NCI-H187 treated with DMSO at 0.1 percent for 48 hours (cell line): ENCODE measurements at regions not wholly inside any gene's neighbourhood (a gene's known extent, or its start where the extent isn't known, plus 50 kb on each side); places are given as distances from the start of the nearest gene placed in this dataset.
"Not testable (repeated sequence)": the region's sequence is repeated elsewhere in the genome, so short reads cannot be mapped to it uniquely, and the experiment has no call there.

Experiments used
- DNase-seq: peaks from one replicate; lab custom pipeline; 2025; lab: John Stamatoyannopoulos, UW

DNA sequence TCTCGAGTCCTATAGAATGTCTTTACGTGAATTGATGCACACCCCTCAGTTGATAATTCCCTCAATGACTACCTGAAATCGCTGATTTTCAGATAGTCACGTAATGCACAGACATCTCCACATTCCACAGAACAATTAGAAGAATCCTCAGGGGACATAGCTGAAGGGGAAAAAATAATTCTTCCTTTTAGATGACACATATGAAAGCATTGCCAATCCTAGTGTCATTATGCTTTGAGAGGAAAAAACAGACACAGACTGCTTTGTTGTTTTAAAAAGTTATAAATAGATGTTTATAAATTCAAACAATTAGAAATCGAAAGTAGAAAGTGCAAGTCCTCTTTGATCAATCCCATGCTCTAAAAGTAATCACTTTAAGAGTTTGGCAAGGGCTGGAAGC is 100.6 kb upstream of the FN1 start:
- no peak for DNase-seq

DNA sequence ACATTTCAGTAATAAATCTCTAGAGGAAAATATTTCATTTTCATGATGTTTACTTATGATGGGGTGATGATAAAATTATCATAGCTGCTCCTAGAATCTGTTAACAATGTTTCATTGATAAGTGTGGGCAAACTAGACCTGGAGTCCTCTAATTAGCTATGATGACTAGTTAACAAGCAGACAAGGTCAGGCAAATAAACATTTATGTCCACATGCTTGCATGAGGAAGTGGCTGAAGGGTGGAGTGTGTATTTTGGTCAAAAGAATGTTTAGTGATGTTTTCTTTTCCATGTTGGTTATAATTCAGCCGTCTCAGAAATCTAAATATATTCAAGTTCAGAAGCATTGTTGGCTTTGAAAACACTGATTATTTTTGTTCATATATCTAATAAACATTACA is 99.9 kb upstream of the FN1 start:
- no peak for DNase-seq

DNA sequence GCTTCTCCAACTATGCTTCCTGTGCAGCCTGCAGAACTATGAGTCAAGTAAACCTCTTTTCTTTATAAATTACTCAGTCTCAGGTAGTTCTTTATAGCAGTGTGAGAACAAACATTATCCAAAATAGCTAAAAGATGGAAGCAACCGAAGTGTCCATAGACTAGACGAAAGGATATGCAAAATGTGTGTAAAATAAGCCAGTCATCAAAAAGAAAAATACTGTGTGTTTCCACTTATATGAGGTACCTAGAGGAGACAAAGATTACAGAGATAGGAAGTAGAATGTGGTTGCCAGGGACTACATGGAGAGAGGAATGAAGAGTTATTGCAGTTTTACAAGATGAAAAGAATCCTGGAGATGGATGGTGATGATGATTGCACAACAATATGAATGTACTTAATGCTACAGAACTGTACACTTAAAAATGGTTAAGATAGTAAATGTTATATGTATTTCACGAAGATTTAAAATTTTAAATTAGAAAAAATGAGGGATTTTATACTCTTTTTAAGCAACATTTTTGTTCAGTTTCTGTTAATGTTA is 99.3 kb upstream of the FN1 start:
- DNase-seq: no peak

DNA sequence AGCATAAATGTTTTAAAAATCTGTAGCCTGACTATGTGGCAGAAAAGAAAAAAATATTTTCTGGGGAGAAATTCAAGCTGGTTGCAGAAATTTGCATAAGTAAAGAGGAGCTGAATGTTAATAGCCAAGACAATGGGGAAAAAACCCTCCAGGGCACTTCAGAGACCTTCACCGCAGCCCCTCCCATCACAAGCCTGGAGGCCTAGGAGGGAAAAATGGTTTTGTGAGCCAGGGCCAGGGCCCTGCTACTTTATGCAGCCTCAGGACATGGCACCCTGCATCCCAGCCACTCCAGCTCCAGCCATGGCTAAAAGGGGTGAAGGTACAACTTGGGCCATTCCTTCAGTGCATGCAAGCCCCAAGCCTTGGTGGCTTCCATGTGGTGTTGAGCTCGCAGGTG is 97.8 kb upstream of the FN1 start:
- DNase-seq: not testable (repeated sequence)

DNA sequence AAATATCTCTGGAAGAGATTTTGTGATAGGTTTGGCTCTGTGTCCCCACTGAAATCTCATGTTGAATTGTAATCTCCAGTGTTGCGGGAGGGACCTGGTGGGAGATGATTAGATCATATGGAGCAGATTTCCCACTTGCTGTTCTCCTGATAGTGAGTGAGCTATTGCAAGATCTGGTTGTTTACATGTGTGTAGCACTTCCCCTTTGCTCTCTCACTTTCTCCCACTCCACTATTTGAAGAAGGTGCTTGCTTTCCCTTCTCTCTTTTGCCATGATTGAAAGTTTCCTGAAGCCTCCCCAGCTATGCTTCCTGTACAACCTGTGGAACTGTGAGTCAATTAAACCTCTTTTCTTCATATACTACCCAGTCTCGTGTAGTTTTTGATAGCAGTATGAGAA is 97.0 kb upstream of the FN1 start:
- DNase-seq: no peak

DNA sequence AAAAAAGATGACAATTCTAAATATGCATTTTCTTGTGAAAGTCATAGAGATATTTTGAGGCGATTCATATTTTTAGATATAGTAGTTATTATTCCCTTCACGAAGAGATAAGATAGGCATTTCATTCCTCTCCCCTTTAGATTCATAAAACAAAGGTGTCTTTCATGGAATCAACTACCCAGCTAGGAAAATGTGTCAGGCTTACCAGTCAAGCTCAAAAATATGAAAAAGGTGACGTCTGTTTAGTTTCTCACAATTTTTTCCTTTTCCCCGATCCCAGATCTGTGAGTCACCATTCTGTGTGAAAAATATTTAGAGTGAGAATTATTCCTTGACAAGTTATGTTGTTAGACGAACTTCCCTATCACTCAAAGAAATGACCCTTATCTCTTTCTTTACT is 95.4 kb upstream of the FN1 start:
- DNase-seq: no peak

DNA sequence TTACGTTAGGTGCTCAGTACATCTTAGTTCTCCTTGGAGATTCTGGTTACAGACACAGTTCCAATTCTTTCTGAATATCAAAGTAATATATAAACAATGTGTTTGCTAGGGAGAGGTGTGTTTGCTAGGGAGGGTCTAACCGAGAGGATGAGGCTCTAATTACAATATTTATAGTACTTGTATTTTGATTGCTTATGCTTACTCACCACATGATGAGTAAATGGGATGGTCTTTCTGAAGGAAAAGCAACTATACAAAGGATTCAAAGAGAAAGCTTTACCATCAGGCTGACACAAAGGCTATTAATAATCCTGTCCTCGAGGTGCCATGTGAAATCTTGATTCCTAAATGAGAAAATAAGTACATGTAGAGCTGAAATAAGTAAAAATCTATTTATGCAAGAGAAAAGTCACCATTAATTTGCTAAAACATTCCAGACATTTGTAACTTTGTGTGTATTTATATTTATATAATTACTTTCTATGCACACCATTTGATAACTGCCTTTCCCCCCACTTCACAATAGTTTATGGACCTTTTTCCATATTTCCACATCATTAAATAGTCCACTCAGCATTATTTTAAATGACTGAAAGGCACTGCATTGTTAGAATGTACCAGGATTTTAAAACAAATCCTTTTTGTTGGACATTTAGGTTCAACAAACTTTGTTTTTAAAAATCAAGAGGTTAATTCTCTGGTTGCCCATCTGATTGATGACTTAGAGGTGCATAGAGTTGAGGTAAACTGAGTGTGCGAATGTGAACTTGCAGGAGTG is 94.5 kb upstream of the FN1 start:
- DNase-seq: no peak

DNA sequence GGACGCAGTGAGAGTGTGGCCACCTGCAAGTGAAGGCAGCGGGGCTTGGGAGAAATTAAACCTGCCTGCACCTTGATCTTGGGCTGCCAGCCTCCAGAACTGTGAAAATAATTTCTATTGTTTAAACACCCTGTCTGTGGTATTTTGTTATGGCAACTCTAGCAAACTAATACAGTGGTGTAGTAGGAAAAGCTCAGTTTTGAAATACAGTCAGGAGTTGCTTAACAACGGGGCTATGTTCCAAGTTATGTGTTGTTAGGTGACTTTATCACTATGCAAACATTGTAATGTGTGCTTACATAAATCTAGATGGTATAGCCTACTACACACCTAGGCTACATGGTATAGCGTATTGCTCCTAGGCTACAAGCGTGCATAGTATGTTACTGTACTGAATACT is 93.4 kb upstream of the FN1 start:
- no peak for DNase-seq

DNA sequence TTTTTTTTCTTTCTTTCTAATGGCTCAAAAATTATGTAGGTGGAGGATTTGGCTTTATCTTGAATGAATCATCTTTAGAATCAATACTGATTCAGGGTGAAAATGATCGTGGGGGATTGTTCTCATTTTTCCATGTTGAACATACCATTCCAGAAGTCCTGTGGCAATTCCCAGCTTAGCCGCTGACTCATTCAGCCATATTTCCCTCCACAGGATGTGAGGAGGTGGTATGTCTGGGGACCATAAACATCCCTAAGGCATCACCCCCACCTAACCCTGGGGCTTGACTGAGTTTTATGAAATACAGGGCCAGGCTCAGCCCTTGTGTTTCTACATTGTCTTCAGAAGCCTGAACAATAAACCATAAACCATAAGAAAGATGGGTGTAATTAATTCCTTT is 92.7 kb upstream of the FN1 start:
- no peak for DNase-seq

DNA sequence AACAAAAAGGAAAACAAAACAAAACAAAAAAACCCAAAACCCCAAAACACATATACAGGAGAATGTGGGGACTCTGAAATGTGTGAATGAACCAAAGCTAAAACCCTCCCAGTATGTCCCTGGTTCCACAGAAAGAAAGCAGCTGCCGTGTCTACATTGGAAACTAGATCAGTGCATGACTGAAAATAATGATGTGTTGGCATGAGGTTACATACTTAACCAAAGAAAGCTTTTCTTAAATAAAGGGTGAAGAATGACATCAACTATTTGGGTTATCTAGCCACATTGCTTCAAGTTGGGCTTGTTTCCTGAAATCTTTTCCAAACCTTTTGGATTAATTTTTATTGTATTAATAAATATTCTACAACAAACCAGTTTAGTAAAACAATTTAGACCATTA is 91.9 kb upstream of the FN1 start:
- no peak for DNase-seq

DNA sequence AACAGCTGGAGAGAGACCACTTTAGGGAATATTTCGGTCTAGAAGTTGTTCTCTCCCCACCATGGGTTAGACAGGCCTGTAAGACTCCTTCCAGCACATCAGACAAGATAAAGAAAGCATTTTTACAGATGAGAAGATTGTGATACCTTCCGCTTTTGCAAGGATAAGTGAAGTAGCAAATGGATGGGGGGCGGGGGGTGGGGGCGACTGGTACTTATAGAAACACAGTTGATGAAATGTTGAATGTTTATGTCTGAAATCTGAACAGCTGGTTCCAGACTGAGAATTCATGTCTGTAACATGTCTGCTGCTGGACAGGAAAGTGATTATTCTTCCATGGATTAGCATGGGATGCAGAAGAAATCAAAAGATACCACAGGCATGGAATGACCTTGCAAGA is 90.5 kb upstream of the FN1 start:
- no peak for DNase-seq

DNA sequence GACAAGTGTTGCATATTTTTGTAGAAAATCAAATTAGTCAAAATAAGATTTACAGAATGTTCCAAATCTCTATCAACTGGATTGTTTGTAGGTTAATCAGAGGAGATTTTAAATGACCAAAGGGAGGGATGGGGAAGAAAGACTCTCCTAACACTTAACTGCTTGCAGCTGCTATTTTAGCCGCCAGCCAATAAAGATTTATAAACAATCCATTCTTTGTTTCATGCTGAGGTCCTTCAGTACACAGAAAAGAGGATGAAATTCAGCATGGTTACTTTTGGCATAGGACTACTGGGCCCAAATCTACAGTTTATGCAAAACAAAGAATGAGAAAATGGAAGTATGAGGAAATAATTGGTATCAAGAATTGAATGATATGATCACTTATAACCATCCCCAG is 86.4 kb upstream of the FN1 start:
- peak; percentile 34 for DNase-seq

DNA sequence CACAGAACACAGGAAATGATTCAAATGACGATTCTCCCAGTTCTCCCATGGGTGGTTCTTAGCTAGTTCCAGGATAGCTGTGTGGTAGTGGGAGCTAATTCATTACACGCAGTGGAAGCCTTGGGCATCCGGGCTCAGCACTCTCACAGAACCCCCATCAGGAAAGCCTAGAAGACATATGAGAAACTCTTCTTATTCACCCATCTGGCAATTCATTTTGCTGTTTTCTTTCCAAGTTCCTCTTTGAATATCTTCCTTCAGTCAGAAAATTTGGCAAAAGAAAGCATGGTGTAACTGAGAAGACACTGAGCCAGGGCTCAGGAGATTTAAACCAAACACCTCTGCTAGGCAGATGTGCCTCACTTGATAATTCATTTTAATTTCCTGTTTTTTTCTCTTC is 85.2 kb upstream of the FN1 start:
- DNase-seq: no peak

DNA sequence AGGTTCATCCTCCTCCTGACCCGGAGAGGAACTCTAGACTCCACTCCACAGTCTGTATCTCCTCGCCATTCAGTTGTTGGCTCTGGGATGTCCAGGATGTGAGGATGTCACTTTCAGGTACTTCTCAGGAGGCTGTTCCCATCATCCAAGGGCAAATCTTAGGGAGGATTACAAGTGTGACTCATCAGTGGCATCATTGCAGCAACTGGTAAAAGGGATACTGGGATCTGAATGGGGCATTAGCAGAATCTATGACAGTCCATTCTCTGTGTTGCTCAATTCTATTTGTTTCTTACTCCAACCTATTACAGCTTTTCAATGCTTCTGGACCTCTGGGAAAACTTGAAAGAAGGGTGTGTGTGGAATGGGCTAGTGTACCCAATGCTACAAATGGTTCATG is 81.5 kb upstream of the FN1 start:
- DNase-seq: no peak

DNA sequence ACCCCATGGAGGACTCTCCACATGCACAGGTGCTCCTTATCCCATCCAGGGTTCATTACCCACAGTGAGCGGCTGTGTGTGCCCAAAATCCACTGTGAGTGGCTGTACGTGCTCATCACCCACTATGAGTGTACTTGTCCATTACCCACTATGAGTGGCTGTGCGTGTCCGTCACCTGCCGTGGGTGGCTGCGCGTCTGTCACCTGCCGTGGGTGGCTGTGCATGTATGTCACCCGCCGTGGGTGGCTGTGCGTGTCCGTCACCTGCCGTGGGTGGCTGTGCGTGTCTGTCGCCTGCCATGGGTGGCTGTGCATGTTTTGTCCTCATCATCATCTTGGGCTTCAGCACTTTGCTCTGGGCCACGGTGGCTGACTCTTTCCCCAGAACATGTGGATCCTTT is 78.6 kb upstream of the FN1 start:
- DNase-seq: no peak

DNA sequence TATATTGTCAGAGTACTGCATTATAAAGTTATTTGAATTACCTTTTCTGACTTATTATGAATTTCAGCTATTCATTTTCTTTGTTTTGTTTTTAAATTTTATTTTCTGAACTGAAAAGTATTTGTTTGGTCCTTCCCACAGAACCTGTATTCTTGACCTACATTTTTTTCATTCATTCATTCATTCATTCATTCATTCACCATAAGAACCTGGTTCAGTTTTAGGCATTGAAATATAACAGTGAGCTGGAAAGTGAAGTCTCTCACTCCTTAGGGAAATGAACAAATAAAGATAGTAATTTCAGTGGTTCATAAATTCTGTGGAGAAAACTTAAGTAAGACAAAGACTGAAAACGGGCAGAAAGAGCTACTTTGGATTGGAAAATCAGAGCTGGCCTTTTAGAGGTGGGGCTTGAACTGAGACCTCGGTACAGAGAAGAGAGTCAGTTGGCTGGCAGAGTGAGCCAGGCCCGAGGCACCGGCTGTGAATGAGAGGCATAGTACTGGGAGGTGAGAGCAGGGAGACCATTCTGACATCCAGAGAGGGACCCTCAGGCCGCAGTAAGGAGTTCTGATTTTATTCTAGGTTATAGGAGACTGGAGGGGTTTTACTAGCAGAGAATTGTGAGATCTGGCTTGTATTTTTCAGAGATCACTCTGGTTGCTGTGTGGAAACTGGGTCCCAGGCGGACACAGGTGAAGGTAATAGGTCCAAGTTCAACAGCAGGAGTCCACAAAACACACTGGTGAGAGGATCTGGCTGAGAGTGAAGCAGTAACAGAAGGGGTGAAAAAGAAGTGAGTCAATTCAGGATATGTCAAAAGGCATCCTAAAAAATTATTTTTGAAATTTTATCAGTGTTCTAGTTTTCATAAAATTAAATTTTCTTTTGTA is 75.8 kb upstream of the FN1 start:
- no peak for DNase-seq

DNA sequence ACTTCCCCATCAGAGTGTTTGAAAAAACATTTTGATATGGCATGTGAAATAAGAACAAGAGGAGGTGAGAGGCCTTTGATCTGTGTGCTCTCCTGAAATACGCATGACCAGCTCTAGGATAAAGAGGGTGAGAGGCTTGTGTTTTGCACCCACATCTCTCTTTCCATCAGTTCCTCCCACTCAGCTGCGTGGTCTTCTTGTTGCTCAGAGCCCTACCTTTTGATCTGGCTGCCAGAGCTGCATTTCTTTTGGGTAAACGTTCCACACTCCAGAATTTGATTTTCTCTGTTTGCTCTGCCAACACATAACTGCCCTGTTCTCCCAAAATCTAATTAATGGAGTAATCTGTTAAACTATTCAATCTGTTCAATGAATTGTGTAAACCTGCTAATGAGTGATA is 72.0 kb upstream of the FN1 start:
- DNase-seq: no peak

DNA sequence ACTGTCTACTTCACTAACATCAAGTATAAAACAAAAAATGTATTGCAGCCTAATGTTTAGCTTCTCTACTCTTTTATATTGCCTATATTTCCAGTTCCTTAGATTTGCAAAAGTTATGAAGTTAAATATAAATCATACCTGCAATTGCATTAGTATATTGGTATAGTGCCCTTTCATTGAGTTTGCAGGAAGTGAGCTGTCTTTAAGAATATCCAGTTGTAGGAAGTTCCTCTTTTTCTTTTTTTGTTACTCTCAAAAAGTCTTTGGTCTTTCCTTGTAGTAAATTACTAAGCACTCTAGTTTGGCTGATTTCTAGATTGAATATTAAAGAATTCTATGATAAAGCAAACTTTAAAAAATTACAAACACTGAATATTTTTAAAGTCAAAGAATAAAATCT is 71.3 kb upstream of the FN1 start:
- no peak for DNase-seq

DNA sequence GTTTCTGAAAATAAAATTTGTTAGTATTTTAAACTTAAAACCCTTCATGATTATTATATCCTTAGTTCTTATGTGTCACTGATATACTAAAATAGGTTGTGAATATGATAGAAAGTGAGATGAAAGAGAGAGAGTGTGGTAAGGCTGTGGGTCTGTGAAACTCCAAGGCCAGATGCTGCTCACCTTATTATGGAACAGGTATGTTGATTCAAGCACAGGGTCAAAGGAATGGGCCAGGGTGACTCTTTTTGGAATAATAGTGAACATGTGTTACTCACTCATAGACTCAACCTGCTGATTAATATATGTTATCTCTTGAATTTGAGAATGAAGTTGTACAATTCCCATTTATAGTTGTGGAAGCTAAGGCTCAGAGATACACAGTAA is 70.7 kb upstream of the FN1 start:
- no peak for DNase-seq

DNA sequence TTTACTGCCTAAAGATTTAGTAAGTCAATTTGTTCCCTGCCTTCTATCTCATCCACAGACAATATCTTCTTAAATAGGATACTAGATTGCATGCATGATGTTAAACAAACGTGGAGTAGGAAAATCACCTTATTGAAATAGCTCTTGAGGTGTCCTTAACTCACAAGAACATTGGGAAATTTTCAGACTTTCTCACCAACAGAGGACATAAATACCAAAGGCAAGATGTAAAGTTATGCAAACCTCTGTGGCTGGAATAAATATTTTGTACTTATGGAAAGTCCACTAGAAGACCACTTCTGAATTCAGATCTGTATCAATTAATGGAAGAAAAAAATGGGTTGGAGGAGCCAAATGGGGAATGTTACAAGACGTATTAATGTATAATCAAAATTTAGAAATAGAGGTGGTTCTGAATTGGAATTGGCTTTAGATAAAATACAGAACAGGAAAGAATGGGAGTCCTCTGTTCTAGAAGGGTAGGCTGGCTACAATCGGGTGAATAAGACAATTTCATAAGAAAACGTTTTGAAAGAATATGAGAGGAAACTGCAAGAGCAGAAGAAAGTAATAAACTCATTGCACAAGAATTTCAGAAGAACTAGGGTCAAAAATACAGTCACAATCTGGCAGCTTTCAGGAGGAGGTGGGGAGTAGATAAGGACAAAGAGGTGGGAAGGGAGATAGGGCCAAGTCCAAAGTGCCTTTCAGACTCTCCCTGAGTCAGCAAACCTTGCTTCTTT is 69.3 kb upstream of the FN1 start:
- DNase-seq: no peak

DNA sequence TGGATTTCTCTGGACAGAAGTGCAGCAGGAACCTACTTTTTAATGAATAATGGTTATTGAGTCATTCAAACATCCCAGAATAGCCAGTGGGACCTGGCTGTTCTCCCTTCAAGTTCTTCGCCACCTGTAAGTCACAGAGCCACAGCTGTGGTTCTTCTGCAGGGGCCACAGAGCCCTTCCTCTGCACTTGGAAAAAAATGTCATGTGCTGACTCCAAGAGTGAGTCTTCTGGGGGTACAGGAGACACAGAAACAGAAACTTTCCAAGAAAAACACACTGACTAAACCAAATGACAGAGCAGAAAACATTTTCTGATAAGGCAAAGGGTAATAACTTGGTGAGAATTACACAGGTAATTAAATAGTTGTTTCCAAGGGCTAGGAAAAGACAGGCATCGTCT is 68.7 kb upstream of the FN1 start:
- no peak for DNase-seq

DNA sequence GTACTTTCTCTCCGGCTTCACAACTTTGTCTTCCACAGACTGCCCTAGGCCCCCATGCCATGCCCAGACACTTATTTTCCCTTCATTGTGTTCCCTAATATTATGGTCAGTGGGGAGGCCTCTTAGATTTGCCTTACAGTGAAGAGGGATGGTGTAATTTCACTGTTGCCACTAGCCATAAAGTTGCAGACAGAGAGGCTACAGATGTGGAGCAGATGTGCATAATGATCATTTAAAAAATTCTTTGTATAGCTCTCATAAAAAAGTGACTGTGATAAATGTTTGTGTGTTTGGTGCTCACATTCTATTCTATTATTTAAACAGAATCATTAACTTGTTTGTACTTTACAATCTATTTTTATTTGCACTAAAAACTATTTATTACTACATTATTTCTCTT is 67.5 kb upstream of the FN1 start:
- no peak for DNase-seq

DNA sequence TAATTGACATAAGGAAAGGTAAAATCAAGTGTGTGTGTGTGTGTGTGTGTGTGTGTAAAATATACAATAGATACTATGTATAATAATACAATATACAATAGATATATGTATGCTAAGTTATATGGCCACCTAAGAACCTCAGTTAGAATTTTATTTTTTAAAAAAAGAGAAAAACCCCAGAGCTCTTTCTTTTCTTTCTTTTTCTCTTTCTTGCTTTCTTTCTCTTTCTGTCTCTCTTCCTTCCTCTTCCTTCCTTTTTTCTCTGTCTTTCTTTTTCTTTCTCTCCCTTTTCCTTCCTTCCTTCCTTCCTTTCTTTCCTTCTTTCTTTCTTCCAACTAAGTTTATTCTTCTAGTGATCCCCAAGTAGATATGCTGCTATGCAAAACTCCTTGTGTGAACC is 64.6 kb upstream of the FN1 start:
- DNase-seq: no peak
